Urinary bladder (tissue), 3 donors: ENCODE measurements at regions not wholly inside any gene's neighbourhood (a gene's known extent, or its start where the extent isn't known, plus 50 kb on each side); places are given as distances from the start of the nearest gene placed in this dataset.

Experiments used
- DNase-seq: peaks from one replicate; pipeline ENCODE4 v3.0.0-alpha.2; 2015; ENCODE audit errors: extremely low spot score
- H3K27ac ChIP-seq: one replicate; pipeline ENCODE4 v1.5.1; 2013; ENCODE audit warnings: low read depth, mild to moderate bottlenecking, moderate library complexity
- H3K36me3 ChIP-seq: one replicate; pipeline ENCODE4 v1.6.1; 2013; ENCODE audit warnings: mild to moderate bottlenecking, moderate library complexity; ENCODE audit not compliant: insufficient read depth
- H3K4me1 ChIP-seq: one replicate; pipeline ENCODE4 v1.6.1; 2013; ENCODE audit warnings: mild to moderate bottlenecking, moderate library complexity; ENCODE audit not compliant: insufficient read depth
- H3K4me3 ChIP-seq: one replicate; pipeline ENCODE4 v1.5.1; 2013; ENCODE audit warnings: low read depth, low read length
- WGBS: extraction: QIAGEN DNeasy Blood & Tissue Kit; methylation state at CpG from one replicate; pipeline ENCODE4 v1.1.7; 2013; 5-methylcytosine and 5-hydroxymethylcytosine counted together
- donor health status: healthy with polysubstance abuse.
- donor health status: healthy.

DNA sequence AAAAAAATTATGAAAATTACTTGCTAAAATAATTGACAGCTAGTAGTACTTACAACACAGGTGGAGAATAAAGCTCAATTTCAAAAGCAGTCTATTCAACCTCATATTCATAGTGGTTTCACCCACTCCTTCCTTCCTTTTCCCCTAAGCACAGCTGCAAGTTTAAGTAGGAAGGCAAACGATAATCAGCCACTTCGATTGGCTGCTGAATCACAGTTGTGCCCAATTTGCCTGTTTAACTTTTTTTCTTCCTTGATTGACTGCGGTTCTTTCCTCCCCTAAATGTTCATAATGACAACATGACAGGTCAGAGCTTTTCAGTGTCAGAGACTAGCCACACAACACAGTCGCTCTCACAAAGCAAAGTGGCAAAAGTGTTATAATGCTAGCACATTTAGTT lies 468.0 kb upstream of the GBE1 start:
- Histone ChIP-seq H3K27ac (no peak overlapping the region), H3K4me3 (no peak overlapping the region), H3K4me1 (no peaks in the 10 kb centered on the region), H3K36me3 (no peaks in the 10 kb centered on the region)
- no peak for DNase-seq
- WGBS, result 67% methylated on average over 4 of the region's 4 CpGs

DNA sequence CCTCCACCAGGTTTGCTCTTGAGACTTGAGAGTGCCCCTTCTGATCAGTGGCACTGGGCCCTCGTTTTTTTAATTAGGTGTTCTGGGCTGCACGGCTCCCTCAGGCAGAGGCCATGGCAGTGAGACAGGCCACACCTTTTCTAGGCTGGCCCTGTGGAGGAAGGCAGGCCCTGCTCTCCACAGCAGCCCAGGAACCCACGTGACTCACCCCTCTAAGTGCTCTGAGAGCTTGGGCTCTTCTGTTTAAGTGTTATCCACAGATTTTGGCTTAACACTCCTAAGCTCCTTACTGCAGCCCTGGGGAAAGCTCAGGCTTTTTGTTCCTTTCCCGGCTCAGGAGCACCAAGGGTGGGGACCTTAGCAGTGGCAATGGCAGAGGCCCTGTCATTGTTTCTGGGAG lies 463.2 kb upstream of the GBE1 start:
- WGBS, result 86% methylated on average over 4 of the region's 4 CpGs
- no peak for DNase-seq
- Histone ChIP-seq H3K36me3 (no peaks in the 10 kb centered on the region), H3K4me3 (no peak overlapping the region), H3K27ac (no peak overlapping the region), H3K4me1 (no peaks in the 10 kb centered on the region)

DNA sequence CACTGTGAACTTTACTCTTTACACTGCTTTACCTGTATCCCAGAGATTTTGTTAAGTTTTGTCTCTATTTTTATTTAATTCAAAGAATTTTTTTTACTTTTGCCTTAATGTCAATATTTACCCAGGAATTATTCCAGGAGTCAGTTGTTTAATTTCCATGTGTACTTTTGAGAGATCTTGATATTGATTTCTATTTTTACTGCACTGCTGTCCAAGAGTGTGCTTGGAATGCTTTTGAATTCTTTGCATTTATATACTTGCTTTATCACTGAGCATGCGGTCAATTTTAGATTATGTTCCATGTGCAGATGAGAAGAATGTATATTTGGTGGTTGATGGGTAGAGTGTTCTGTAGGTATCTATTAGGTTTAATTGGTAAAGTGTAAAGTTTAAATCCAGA lies 461.0 kb upstream of the GBE1 start:
- no peak for DNase-seq
- H3K4me1 ChIP-seq, result no peaks in the 10 kb centered on the region
- no peak overlapping the region for H3K4me3 ChIP-seq
- no peak overlapping the region for H3K27ac ChIP-seq
- no peaks in the 10 kb centered on the region for H3K36me3 ChIP-seq
- 51% methylated on average over 1 of the region's 1 CpG for WGBS

DNA sequence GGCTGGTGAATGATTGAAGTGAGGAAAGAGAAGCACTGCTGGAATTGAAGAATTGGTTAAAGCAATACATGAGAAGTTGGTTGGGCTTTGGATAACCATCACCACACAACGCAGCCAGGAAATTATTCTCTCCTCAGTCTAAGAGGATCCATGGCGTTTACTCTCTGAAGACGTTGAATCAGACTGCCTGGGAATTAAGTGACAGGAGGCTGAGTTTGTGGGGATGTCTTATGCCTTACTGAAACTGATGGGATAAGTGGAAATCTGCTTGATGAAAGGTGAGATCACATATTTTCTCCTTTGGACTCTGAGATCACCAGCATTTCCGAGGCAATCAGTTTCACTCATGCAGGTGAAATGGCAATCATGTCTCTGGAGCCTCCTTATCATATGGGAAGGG lies 456.1 kb upstream of the GBE1 start:
- no peaks in the 10 kb centered on the region for H3K4me1 ChIP-seq
- H3K4me3 ChIP-seq, result no peak overlapping the region
- H3K36me3 ChIP-seq, result no peaks in the 10 kb centered on the region
- no peak overlapping the region for H3K27ac ChIP-seq
- WGBS, result 79% methylated on average over 4 of the region's 4 CpGs
- no peak for DNase-seq

DNA sequence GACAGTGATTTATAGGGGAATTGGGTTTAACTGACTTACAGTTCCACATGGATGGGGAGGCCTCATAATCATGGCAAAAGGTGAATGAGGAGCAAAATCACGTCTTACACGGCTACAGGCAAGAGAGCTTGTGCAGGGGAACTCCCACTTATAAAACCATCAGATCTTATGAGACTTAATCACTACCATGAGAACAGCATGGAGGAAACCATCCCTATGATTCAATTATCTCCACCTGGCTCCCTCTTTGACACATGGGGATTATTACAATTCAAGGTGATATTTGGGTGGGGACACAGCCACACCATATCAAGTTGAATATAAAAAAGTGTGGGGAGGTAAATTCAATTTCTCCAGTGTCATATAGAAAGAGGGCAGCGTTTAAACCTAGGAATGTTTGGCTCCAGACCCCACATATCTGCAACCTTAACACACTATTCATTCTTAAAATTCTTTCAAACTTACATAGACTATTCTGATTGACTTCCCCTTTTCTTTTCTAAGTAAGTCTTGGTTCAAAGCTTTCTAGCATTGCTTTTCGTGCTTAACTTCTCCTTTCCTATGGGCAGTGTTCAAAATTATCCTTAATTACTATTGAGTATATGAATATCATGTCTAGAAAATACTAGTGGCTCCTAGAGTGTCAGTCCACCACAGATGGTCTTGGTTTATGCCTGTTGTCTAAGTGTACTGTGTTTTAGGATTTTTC lies 446.7 kb upstream of the GBE1 start:
- WGBS, result 50% methylated on average over 4 of the region's 4 CpGs
- no peak for DNase-seq
- H3K27ac ChIP-seq, result no peak overlapping the region
- H3K36me3 ChIP-seq, result no peaks in the 10 kb centered on the region
- no peak overlapping the region for H3K4me3 ChIP-seq
- no peaks in the 10 kb centered on the region for H3K4me1 ChIP-seq

DNA sequence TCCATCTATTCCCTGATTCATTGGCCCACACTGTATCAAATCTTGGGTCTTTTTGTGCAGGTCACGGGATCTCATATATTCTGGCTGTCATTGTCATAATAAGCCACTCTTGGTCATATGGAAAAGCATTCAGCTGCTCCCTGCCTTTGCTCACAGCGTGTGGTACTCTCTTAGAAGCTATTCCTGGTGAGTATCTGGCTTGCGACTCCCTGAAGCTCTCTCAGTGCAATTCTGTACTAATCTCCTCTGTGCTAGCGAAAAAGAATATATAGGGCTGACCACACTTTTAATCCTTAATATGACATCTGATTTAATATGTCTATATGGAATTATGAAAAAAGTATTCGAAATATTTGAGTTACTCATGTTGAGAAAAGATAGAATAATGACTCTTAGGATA lies 440.8 kb upstream of the GBE1 start:
- Histone ChIP-seq H3K4me3 (no peak overlapping the region), H3K27ac (no peak overlapping the region), H3K4me1 (no peaks in the 10 kb centered on the region), H3K36me3 (no peaks in the 10 kb centered on the region)
- WGBS, result 80% methylated on average over 5 of the region's 5 CpGs
- DNase-seq, result no peak

DNA sequence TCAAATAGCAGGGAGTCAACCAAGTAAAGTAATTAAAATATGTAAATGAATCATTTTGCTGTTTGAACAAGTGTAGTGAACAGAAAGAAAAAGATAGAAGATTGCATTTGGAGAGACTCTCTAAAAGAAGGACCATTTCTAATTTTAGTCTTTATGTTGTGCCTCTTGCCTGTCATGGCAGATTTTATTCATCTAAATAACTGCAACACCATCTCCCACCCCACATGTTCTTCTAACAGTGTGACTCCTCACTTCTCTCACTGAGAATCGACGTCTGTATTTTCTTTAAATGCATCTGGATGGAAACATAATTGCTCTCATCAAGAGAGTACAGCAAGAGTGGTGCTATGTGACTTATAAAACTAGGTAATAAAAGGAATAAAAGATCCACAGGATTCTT lies 439.9 kb upstream of the GBE1 start:
- DNase-seq, result no peak
- H3K36me3 ChIP-seq, result no peaks in the 10 kb centered on the region
- no peak overlapping the region for H3K27ac ChIP-seq
- 82% methylated on average over 2 of the region's 2 CpGs for WGBS
- no peaks in the 10 kb centered on the region for H3K4me1 ChIP-seq
- H3K4me3 ChIP-seq, result no peak overlapping the region

DNA sequence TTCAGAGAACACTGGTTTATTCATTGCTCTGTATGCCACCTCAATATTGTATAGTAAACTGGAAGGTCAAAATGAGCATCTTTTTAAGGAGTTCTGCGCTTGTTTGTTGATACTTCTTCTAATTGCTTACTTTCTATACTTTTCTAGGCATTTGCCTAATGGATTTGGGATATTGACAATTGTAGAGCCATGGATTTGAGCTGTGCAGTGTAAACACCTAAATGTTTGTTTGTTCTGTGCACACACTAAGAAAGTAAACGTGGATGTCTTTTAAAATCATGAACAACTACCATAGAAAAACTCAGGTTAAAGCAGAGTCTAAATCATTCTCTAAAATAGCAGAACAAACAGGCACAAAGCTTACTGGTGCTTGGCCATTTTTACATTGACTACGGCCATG lies 436.6 kb upstream of the GBE1 start:
- WGBS, result 80% methylated on average over 3 of the region's 3 CpGs

DNA sequence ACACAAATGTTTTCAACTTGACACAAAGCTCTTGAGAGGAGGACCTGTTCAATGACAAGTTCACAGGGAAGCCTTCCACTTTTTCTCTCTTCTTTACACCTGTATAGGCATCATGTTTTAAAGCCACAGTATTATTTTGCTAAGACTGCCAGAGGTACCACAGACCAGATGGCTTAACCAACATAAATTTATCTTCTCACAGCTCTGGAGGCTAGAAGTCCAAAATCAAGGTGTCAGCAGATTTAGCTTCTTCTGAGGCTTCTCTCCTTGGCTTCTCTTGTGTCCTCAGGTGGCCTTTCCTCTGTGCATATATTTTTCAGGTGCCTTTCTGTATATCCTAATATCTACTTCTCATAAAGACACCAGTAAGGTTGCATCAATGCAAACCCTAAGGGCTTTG lies 435.2 kb upstream of the GBE1 start:
- no peak for DNase-seq
- H3K27ac ChIP-seq, result no peak overlapping the region
- no peaks in the 10 kb centered on the region for H3K36me3 ChIP-seq
- H3K4me1 ChIP-seq, result no peaks in the 10 kb centered on the region
- no peak overlapping the region for H3K4me3 ChIP-seq

More for the DNA sequence above, 436.6 kb upstream of the GBE1 start:
- H3K36me3 ChIP-seq, result no peaks in the 10 kb centered on the region
- H3K4me3 ChIP-seq, result no peak overlapping the region
- no peak overlapping the region for H3K27ac ChIP-seq
- H3K4me1 ChIP-seq, result no peaks in the 10 kb centered on the region
- DNase-seq, result no peak

DNA sequence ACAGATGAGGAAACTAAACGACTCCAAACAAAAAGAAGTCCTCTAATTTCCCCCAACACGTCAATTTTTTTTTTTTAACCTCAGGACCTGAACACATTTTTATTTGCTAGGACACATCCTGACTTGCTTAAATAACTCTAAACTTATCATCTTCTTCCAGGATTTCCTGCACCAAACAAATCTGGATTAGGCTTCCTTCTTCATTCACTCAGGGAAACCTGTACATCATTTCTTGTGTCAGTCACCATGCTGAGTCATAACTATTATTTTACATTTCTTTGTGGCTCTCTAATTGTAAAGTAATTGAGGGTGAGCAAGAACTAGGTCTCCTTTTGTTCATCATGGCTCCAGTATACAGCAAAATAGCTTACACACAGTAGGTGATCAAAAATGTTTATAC lies 433.4 kb upstream of the GBE1 start:
- Histone ChIP-seq H3K4me3 (no peak overlapping the region), H3K36me3 (no peaks in the 10 kb centered on the region), H3K4me1 (no peaks in the 10 kb centered on the region), H3K27ac (no peak overlapping the region)
- DNase-seq, result no peak
- 51% methylated on average over 2 of the region's 2 CpGs for WGBS

DNA sequence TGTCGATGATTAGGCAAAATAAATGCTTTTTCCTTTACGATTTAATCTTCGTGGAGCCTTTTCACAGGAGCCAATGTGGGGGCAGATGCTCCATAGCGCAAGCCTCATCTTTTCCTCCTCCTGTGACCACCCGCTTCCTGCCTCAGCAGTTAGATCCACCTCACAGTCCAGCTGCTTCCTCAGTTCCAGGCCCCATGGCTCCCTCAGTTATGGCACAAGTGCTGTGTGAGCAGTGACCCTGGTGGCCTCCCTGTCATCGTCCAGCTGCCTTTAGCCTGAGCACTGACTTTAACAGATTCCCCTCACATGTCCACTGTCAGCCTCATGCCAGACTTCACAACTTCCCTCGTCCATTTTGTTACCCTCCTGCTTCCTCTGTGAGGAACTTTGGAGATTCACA lies 424.6 kb upstream of the GBE1 start:
- H3K4me3 ChIP-seq, result no peak overlapping the region
- H3K36me3 ChIP-seq, result no peaks in the 10 kb centered on the region
- 73% methylated on average over 7 of the region's 7 CpGs for WGBS
- H3K4me1 ChIP-seq, result no peaks in the 10 kb centered on the region
- DNase-seq, result no peak
- H3K27ac ChIP-seq, result no peak overlapping the region

DNA sequence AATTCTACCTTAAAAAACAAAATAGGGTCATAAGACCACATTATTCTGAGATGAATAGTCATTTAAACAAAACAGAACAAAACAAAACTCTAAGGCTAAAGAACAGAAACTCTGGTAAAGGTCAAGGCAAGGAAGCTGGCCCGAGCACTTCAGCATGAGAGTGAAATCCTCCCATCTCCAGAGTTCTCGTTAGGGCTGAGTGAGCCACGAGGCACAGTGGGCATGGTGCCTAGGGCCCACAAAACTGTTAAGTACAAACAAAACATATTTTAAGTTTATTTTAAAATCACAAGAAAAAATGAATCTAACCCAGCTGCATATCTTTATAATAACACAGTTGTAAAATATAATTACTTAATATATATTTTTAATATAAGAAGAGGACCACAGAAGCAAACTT lies 417.8 kb upstream of the GBE1 start:
- 32% methylated on average over 3 of the region's 3 CpGs for WGBS
- DNase-seq, result no peak
- Histone ChIP-seq H3K4me3 (no peak overlapping the region), H3K4me1 (no peaks in the 10 kb centered on the region), H3K27ac (no peak overlapping the region), H3K36me3 (no peaks in the 10 kb centered on the region)

DNA sequence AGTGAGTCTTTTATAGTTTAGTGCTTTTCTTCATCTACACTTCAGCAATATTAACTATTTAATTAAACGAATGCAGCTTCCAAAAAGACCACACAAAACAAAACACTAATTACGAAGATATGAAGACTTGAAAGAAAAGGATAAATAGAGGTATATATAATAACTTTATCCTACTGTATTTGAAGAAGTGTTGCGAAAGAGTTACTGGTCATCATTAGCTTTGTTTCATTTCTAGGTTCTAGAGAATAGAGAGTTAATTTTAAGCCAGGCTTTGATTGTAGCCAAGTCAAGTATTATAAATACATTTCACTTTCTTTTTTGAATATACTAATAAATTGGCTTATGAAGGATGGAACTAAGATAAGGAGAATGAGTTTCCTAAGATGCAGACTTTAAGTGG lies 416.8 kb upstream of the GBE1 start:
- 74% methylated on average over 3 of the region's 3 CpGs for WGBS
- Histone ChIP-seq H3K27ac (no peak overlapping the region), H3K4me1 (no peaks in the 10 kb centered on the region), H3K36me3 (no peaks in the 10 kb centered on the region), H3K4me3 (no peak overlapping the region)
- DNase-seq, result no peak

DNA sequence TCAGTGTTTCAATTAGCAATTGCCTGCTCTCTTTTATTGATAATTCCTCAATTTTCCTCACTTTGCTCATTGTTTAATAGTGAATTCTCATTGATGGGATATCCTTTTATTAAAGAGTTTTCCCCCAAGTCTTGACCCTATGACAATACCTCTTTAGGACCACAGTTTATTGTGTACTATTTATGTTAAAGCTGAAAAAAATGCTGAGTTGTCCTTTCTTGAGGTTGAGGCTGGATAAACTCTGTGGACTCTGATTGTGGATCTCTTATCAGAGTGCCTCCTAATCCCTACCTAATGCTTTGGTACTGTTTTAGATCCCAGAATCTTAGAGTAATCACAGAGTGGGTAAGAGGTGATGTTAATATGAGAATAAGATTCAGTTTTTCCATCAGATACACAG lies 416.3 kb upstream of the GBE1 start:
- Histone ChIP-seq H3K36me3 (no peaks in the 10 kb centered on the region), H3K27ac (no peak overlapping the region), H3K4me3 (no peak overlapping the region), H3K4me1 (no peaks in the 10 kb centered on the region)
- no peak for DNase-seq

DNA sequence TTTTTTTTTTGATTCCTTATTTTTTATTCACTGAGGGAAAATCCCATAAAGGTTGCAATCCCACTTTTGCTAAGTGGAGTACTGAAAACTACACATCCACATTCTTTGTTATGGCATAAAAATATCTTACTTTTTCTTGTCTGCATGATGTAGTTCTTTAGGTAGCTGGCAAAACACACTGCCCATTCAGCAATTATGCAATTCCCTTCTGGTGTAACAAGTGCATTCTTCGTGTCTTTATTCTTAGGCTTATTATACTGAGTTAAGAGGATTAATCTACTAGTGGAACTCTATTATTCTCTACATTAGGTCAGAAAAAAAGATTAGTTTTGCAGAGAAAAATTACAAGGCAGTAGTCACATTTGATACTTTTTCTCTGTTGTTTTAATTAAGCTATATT lies 403.8 kb upstream of the GBE1 start:
- H3K36me3 ChIP-seq, result no peaks in the 10 kb centered on the region
- WGBS, result 75% methylated on average over 1 of the region's 1 CpG
- no peaks in the 10 kb centered on the region for H3K4me1 ChIP-seq
- no peak for DNase-seq
- no peak overlapping the region for H3K27ac ChIP-seq
- no peak overlapping the region for H3K4me3 ChIP-seq
